ENCODE measurements at regions not wholly inside any gene's neighbourhood (a gene's known extent, or its start where the extent isn't known, plus 50 kb on each side); places are given as distances from the start of the nearest gene placed in this dataset.

DNA sequence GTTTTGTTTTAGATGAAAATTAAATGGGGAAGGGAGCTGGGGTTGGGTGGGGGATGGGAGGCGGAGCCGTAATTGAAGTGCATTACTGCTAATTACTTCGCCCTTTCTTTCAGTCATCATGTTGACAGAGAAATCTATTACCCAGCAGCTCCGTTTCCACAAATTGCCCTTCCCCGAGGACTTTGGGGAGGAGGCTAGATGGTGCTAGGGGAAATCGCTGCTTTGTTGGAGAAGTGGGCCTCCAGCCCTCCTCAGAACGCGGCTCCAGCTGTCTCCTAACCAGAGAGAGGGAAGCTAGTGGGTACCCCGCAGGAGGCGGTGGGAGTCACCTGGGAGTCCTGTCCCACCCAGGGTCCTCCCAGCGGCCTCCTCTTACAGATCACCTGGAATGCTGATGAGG, 130.9 kb upstream of the MYCN start:
- POLR2A ChIA-PET = no interaction called here

DNA sequence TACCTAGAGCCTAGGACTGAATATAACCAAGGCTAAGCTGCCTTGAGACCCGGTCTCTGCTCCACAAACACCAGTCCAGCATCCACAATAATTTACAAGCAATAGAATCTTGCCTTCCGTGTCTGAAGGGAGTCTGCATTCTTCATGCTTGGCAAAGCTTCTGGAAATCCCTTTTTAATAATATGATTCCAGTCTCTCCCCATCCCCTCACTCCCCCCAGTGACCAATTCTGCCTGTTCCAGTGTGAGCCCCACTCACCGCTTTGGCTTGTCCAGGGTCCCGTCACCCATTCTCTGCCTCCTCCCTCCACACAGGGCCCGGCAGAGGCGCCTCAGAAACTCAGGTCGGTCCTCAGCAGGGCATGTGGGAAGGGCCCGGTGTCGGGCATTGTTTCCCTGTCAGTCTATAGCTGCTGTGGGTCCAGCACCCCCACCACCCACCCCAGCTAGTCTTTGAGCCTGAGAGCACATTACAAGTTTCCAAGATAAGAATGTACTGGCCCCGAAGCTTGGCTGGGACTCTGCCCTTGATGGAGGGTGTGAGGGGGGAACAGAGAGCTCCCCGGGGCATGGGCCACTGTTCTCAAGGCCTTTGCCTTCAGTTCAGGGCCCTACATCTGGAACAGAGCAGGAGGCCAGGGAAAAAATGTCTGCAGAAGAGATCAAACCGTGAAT, 129.7 kb upstream of the MYCN start:
- ChIA-PET POLR2A (interaction anchor here (0.5 kb wide), 1 partner anchor 220 kb away, joined by 3 read pairs; no protein-coding TSS in a partner anchor), CTCF (no interaction called here)
- Mint-ChIP-seq H3K27me3 (peaks cover 1% of the 10 kb centered on the region), H3K4me3 (no peak overlapping the region), H3K27ac (no peak overlapping the region), H3K36me3 (ENCODE audit: low read depth) (no peaks in the 10 kb centered on the region), H3K4me1 (ENCODE audit: low read depth) (no peaks in the 10 kb centered on the region), H3K9me3 (no peaks in the 10 kb centered on the region)
- ATAC-seq (no peak), DNase-seq (no peak)
- intact Hi-C loops (cut with micrococcal nuclease) = no loop called here
- TF ChIP-seq, protein P1, sequence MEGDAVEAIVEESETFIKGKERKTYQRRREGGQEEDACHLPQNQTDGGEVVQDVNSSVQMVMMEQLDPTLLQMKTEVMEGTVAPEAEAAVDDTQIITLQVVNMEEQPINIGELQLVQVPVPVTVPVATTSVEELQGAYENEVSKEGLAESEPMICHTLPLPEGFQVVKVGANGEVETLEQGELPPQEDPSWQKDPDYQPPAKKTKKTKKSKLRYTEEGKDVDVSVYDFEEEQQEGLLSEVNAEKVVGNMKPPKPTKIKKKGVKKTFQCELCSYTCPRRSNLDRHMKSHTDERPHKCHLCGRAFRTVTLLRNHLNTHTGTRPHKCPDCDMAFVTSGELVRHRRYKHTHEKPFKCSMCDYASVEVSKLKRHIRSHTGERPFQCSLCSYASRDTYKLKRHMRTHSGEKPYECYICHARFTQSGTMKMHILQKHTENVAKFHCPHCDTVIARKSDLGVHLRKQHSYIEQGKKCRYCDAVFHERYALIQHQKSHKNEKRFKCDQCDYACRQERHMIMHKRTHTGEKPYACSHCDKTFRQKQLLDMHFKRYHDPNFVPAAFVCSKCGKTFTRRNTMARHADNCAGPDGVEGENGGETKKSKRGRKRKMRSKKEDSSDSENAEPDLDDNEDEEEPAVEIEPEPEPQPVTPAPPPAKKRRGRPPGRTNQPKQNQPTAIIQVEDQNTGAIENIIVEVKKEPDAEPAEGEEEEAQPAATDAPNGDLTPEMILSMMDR (IDR thresholded peaks at IDR 0.05) = no peak

More for the DNA sequence above, 130.9 kb upstream of the MYCN start:
- intact Hi-C loops (cut with micrococcal nuclease) = no loop called here
- CTCF ChIA-PET = no interaction called here
- H3K27me3 Mint-ChIP-seq = no peaks in the 10 kb centered on the region
- no peak overlapping the region for H3K27ac Mint-ChIP-seq
- TF ChIP-seq, protein P1 (IDR thresholded peaks at IDR 0.05) = no peak
- DNase-seq (no peak), ATAC-seq (no peak)
- no peaks in the 10 kb centered on the region for H3K9me3 Mint-ChIP-seq
- H3K36me3 Mint-ChIP-seq (ENCODE audit: low read depth) = no peaks in the 10 kb centered on the region
- H3K4me1 Mint-ChIP-seq (ENCODE audit: low read depth) = no peaks in the 10 kb centered on the region
- no peak overlapping the region for H3K4me3 Mint-ChIP-seq

DNA sequence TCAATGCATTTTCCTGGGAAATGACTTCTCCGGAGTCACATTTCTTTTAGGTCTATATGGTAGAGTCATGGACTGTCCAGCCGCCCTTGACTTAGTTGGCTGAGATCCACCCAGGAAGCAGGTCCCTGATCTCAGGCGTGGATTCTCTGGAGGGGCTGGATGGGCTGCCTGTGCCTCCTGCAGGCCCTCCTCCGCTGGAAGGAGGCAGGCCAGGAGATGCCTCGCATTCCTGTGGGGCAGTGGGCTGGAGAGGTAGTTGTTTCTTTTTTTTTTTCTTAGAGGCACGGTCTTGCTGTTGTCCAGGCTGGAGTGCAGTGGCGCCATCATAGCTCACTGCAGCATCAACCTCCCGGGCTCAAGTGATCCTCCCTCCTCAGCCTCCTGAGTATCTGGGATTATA, 129.0 kb upstream of the MYCN start:
- Mint-ChIP-seq H3K4me3 (no peak overlapping the region), H3K27ac (no peak overlapping the region), H3K9me3 (no peaks in the 10 kb centered on the region), H3K27me3 (peaks cover 5% of the 10 kb centered on the region), H3K36me3 (ENCODE audit: low read depth) (no peaks in the 10 kb centered on the region), H3K4me1 (ENCODE audit: low read depth) (no peaks in the 10 kb centered on the region)
- DNase-seq = no peak
- no peak for ATAC-seq
- intact Hi-C loops (cut with micrococcal nuclease) = no loop called here
- ChIA-PET CTCF (no interaction called here), POLR2A (no interaction called here)
- TF ChIP-seq, protein P1 (IDR thresholded peaks at IDR 0.05) = no peak

DNA sequence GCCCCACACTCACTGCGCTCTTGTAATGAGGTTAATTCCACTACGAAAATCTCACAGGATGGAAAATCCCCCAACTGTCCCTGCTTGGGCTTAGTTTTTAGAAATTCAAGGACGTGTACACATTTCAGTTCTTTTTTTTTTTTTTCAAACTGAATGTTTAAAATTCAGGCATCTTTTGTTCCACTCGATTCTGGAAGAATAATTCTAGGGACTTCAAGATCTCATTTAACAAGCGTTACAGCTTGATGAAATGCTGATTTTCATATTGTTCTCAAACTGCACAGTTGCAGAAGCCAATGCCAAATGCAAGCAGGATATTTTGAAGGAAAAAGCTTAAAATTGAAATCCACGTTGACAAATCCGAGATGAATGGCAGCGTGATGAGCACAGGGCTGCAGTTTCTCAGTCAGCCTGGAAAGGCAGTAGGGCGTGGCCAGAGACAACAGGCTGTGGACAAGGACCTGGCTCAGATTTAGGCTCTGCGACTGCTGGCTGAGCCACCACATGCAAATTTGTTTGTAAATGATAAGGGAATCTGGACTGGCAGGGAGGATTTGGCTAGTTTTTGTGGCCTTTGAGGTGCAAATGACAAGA, 128.1 kb upstream of the MYCN start:
- Mint-ChIP-seq H3K9me3 (no peaks in the 10 kb centered on the region), H3K27ac (no peak overlapping the region), H3K27me3 (peaks cover 14% of the 10 kb centered on the region), H3K4me3 (no peak overlapping the region), H3K4me1 (ENCODE audit: low read depth) (no peaks in the 10 kb centered on the region), H3K36me3 (ENCODE audit: low read depth) (no peaks in the 10 kb centered on the region)
- ATAC-seq = no peak
- no peak for DNase-seq
- ChIA-PET POLR2A (no interaction called here), CTCF (no interaction called here)
- TF ChIP-seq, protein P1 (IDR thresholded peaks at IDR 0.05) = no peak
- intact Hi-C loops (cut with micrococcal nuclease) = no loop called here

DNA sequence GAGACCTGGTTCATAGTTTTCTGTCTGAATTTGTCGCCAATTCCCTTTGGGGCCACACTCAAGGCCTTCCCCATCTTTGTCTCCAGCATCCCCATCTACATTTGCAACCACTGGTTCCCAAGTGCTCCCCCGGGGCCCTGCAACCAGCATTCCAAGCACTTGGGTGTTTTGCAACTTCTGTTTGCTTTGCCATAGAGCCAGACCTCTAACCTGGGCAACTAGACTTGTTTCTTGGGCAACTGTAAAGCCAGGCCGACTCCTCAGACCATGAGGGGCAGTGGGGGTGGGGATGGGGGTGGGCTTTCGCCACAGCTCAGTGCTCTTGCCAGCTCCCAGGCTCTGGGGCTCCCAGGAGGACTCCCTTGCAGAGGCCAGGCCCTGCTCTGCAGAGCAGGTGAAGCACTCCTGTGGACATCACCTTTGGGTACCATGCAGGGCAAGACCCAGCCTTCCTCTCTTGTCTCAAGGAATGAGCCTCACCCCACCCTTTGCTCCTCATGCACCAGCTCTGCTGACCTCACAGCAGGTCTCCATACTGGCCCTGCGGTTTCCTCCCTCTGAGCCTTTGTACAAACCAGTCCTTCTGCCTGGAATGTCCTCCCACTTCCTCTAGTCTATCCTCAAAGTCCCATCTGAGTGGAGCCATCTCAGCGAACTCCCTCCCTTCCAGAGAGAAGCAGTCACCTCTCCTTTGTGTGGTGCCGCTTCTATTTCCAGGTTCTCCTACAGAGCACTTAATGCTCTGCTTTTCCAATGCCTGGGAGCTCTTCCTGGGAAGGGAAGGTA, 126.7 kb upstream of the MYCN start:
- intact Hi-C loops (cut with micrococcal nuclease) = no loop called here
- no peak overlapping the region for H3K27ac Mint-ChIP-seq
- peaks cover 26% of the 10 kb centered on the region for H3K27me3 Mint-ChIP-seq
- ChIA-PET CTCF (no interaction called here), POLR2A (no interaction called here)
- TF ChIP-seq, protein P1 (IDR thresholded peaks at IDR 0.05) = no peak
- H3K9me3 Mint-ChIP-seq = no peaks in the 10 kb centered on the region
- no peak for DNase-seq
- no peak overlapping the region for H3K4me3 Mint-ChIP-seq
- H3K36me3 Mint-ChIP-seq (ENCODE audit: low read depth) = no peaks in the 10 kb centered on the region
- ATAC-seq = no peak
- H3K4me1 Mint-ChIP-seq (ENCODE audit: low read depth) = no peaks in the 10 kb centered on the region

All from activated CD8-positive, alpha-beta T cell treated with anti-CD3 and anti-CD28 coated beads for 36 hours (primary cell).